ENCODE measurements at regions not wholly inside any gene's neighbourhood (a gene's known extent, or its start where the extent isn't known, plus 50 kb on each side); places are given as distances from the start of the nearest gene placed in this dataset.
"Not testable (repeated sequence)": the region's sequence is repeated elsewhere in the genome, so short reads cannot be mapped to it uniquely, and the experiment has no call there.

DNA sequence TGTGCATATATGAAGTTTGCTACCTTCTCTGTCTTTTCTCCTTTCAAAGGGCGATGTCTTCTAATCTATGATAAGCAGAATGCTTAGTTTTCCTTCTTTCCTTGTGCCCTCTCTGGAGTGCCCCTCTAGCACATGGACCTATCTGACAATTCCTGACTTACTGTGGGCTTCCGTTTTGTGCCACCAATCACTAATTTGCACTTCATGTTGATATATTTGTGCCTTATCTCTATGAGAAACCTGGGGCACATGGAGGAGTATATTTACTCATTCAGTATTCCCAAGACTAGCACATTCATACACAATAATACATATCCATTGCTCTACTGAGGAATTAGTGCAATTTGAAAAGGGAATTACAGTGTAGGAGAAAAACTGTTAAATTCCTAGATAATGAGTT lies 197.7 kb downstream of the CTH start:
- no peaks in the 10 kb centered on the region for H3K9me3 ChIP-seq (ENCODE audit: control insufficient read depth in 2 of 3, insufficient read depth in 1 of 3, low read length in 3 of 3)
- H3K27ac ChIP-seq (ENCODE audit: low read depth in 2 of 2, low read length in 2 of 2) = no peak overlapping the region
- no peaks in the 10 kb centered on the region for H3K36me3 ChIP-seq (ENCODE audit: control insufficient read depth in 2 of 3, insufficient read depth in 3 of 3, low read length in 3 of 3)
- FAIRE-seq (no peak), DNase-seq (no peak)
- TF ChIP-seq, protein P1, sequence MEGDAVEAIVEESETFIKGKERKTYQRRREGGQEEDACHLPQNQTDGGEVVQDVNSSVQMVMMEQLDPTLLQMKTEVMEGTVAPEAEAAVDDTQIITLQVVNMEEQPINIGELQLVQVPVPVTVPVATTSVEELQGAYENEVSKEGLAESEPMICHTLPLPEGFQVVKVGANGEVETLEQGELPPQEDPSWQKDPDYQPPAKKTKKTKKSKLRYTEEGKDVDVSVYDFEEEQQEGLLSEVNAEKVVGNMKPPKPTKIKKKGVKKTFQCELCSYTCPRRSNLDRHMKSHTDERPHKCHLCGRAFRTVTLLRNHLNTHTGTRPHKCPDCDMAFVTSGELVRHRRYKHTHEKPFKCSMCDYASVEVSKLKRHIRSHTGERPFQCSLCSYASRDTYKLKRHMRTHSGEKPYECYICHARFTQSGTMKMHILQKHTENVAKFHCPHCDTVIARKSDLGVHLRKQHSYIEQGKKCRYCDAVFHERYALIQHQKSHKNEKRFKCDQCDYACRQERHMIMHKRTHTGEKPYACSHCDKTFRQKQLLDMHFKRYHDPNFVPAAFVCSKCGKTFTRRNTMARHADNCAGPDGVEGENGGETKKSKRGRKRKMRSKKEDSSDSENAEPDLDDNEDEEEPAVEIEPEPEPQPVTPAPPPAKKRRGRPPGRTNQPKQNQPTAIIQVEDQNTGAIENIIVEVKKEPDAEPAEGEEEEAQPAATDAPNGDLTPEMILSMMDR (IDR thresholded peaks at IDR 0.05; ENCODE audit: borderline replicate concordance, extremely low read depth, insufficient read depth) = no peak
- H3K4me1 ChIP-seq (ENCODE audit: control insufficient read depth in 2 of 3, insufficient read depth in 2 of 3, low read depth in 1 of 3, low read length in 3 of 3) = no peaks in the 10 kb centered on the region
- H3K9ac ChIP-seq (ENCODE audit: low read length in 3 of 3) = no peak overlapping the region
- intact Hi-C loops (cut with DNase I) = no loop called here
- H3K4me3 ChIP-seq (ENCODE audit: low read length in 3 of 3) = no peak overlapping the region
- no peaks in the 10 kb centered on the region for H3K27me3 ChIP-seq (ENCODE audit: control insufficient read depth, insufficient read depth, low read length)

DNA sequence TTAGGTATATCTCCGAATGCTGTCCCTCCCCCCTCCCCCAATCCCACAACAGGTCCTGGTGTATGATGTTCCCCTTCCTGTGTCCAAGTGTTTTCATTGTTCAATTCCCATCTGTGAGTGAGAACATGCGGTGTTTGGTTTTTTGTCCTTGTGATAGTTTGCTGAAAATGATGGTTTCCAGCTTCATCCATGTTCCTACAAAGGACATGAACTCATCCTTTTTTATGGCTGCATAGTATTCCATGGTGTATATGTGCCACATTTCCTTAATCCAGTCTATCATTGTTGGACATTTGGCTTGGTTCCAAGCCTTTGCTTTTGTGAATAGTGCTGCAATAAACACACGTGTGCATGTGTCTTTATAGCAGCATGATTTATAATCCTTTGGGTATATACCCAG lies 199.1 kb downstream of the CTH start:
- H3K4me1 ChIP-seq (ENCODE audit: control insufficient read depth in 2 of 3, insufficient read depth in 2 of 3, low read depth in 1 of 3, low read length in 3 of 3); H3K9me3 ChIP-seq (ENCODE audit: control insufficient read depth in 2 of 3, insufficient read depth in 1 of 3, low read length in 3 of 3); DNase-seq; H3K9ac ChIP-seq (ENCODE audit: low read length in 3 of 3); H3K27ac ChIP-seq (ENCODE audit: low read depth in 2 of 2, low read length in 2 of 2); FAIRE-seq; H3K27me3 ChIP-seq (ENCODE audit: control insufficient read depth, insufficient read depth, low read length); intact Hi-C loops (cut with DNase I); H3K36me3 ChIP-seq (ENCODE audit: control insufficient read depth in 2 of 3, insufficient read depth in 3 of 3, low read length in 3 of 3); H3K4me3 ChIP-seq (ENCODE audit: low read length in 3 of 3): not testable (repeated sequence)

DNA sequence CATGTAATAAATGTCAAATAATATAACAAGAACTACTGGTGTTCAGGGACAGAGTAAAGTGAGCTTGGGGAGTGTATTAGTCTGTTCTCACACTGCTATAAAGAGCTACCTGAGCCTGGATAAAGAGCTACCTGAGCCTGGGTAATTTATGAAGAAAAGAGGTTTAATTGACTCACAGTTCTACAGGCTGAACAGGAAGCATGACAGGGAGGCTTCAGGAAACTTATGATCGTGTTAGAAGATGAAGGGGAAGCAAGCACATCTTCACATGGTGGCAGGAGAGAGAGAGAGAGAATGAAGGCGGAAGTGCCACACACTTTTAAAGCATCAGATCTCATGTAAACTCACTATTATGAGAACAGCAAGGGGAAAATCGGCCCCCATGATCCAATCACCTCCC lies 205.9 kb downstream of the CTH start:
- no peaks in the 10 kb centered on the region for H3K27me3 ChIP-seq (ENCODE audit: control insufficient read depth, insufficient read depth, low read length)
- no peak for DNase-seq
- H3K9ac ChIP-seq (ENCODE audit: low read length in 3 of 3) = no peak overlapping the region
- FAIRE-seq = no peak
- H3K36me3 ChIP-seq (ENCODE audit: control insufficient read depth in 2 of 3, insufficient read depth in 3 of 3, low read length in 3 of 3) = no peaks in the 10 kb centered on the region
- intact Hi-C loops (cut with DNase I) = no loop called here
- H3K4me3 ChIP-seq (ENCODE audit: low read length in 3 of 3) = no peak overlapping the region
- no peaks in the 10 kb centered on the region for H3K9me3 ChIP-seq (ENCODE audit: control insufficient read depth in 2 of 3, insufficient read depth in 1 of 3, low read length in 3 of 3)
- TF ChIP-seq, protein P1 (IDR thresholded peaks at IDR 0.05; ENCODE audit: borderline replicate concordance, extremely low read depth, insufficient read depth) = no peak
- H3K4me1 ChIP-seq (ENCODE audit: control insufficient read depth in 2 of 3, insufficient read depth in 2 of 3, low read depth in 1 of 3, low read length in 3 of 3) = no peaks in the 10 kb centered on the region
- no peak overlapping the region for H3K27ac ChIP-seq (ENCODE audit: low read depth in 2 of 2, low read length in 2 of 2)

DNA sequence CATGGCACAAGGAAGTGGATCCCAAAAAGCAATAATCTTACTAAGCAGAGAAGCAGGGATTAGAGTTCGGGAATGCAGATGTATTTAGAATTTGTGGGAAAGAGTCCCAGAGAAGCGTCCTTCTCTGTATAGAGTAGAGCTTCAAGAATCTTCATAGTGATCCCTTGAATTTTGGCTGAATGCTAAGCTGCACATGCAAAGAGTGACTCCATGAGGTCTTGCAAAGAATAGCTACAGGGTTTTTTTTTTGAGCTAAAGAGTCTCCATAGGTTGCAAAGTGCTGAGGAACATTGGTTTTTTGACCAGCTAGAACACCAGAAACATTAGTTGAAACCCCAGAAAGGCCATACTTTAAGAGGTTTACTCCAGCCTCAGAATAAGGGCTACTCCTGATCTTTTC lies 206.7 kb downstream of the CTH start:
- Histone ChIP-seq H3K27ac (ENCODE audit: low read depth in 2 of 2, low read length in 2 of 2) (no peak overlapping the region), H3K4me3 (ENCODE audit: low read length in 3 of 3) (no peak overlapping the region), H3K9me3 (ENCODE audit: control insufficient read depth in 2 of 3, insufficient read depth in 1 of 3, low read length in 3 of 3) (no peaks in the 10 kb centered on the region), H3K27me3 (ENCODE audit: control insufficient read depth, insufficient read depth, low read length) (no peaks in the 10 kb centered on the region), H3K9ac (ENCODE audit: low read length in 3 of 3) (no peak overlapping the region), H3K36me3 (ENCODE audit: control insufficient read depth in 2 of 3, insufficient read depth in 3 of 3, low read length in 3 of 3) (no peaks in the 10 kb centered on the region), H3K4me1 (ENCODE audit: control insufficient read depth in 2 of 3, insufficient read depth in 2 of 3, low read depth in 1 of 3, low read length in 3 of 3) (no peaks in the 10 kb centered on the region)
- no peak for FAIRE-seq
- no peak for DNase-seq
- TF ChIP-seq, protein P1 (IDR thresholded peaks at IDR 0.05; ENCODE audit: borderline replicate concordance, extremely low read depth, insufficient read depth) = no peak
- intact Hi-C loops (cut with DNase I) = no loop called here

Data from kidney (tissue), 13 donors.